ENCODE measurements at regions not wholly inside any gene's neighbourhood (a gene's known extent, or its start where the extent isn't known, plus 50 kb on each side); places are given as distances from the start of the nearest gene placed in this dataset.

DNA sequence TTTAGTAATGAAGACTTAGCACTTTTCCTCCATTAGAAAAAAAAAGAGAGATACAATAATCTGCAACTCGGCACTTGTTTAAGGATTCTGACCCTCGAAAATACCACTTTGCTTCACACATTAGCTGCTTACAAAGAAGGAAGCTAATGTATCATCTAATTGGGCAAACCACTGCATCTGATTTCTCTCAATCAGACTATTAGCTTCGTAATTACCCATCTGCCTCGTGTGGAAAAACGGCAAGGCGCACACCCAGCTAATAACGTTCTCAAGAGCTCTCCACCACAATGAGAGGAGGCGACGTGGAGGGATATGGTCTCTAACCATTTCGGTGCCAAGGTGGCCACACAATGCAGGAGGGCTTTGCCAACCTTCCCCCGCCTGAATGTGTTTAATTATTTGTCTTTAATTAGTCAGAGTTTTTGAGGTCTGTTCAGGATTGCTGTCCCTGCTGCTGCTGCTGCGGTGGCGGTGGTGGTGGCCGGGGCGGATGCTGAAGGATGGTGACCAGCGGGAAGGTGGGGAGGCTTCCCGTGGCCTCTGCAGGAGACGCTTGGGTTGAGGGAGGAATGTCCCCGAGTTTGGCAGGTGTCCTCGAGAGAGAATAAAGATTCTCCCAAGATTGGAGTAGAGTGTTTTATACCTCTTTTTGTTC lies 374.5 kb downstream of the RPS6KC1 start:
- H3K4me3 Mint-ChIP-seq: no peak overlapping the region
- ChIA-PET POLR2A (no interaction called here), CTCF (no interaction called here)
- Histone ChIP-seq H3K9ac (ENCODE audit: low read length) (no peak overlapping the region), H3K9me3 (ENCODE audit: control extremely low read depth in 1 of 3, control insufficient read depth in 2 of 3, insufficient read depth in 1 of 3, low read length in 2 of 3) (peaks cover 0 to 8% (median 0%) of the 10 kb centered on the region in 3 donors), H3K4me1 (ENCODE audit: control insufficient read depth in 2 of 2, insufficient read depth in 2 of 2, low read length in 2 of 2) (no peaks in the 10 kb centered on the region), H3K27me3 (replicated peaks in 1 of 4; ENCODE audit: control extremely low read depth in 1 of 4, control insufficient read depth in 3 of 4, insufficient read depth in 4 of 4, low read length in 3 of 4) (no peaks in the 10 kb centered on the region), H3K4me3 (ENCODE audit: control extremely low read depth in 1 of 5, extremely low read depth in 1 of 5, insufficient read depth in 1 of 5, low read depth in 2 of 5, low read length in 4 of 5) (no peak overlapping the region), H2AFZ (ENCODE audit: insufficient read depth, low read depth, low read length, poor library complexity, severe bottlenecking) (no peak overlapping the region), H3K27ac (ENCODE audit: low read length in 2 of 2) (no peak overlapping the region), H3K4me2 (replicated peaks; ENCODE audit: low read depth, low read length, poor library complexity, severe bottlenecking) (no peak overlapping the region), H4K20me1 (ENCODE audit: control insufficient read depth, insufficient read depth, low read length, poor library complexity, severe bottlenecking) (no peaks in the 10 kb centered on the region), H3K79me2 (ENCODE audit: control insufficient read depth, insufficient read depth, low read length) (no peaks in the 10 kb centered on the region), H3K36me3 (replicated peaks in 1 of 2; ENCODE audit: control extremely low read depth in 1 of 2, control insufficient read depth in 1 of 2, extremely low read depth in 1 of 2, insufficient read depth in 2 of 2, low read length in 1 of 2) (no peaks in the 10 kb centered on the region)
- no peaks in the 10 kb centered on the region for H3K9me3 Mint-ChIP-seq (ENCODE audit: insufficient read depth)
- no peak overlapping the region for H3K27ac Mint-ChIP-seq
- DNase-seq (no peak), ATAC-seq (ENCODE audit: low read depth) (no peak)
- no peaks in the 10 kb centered on the region for H3K4me1 Mint-ChIP-seq
- no peak for TF ChIP-seq EZH2 (IDR thresholded peaks at IDR 0.05; ENCODE audit: borderline replicate concordance, insufficient read depth, low read depth, low read length, poor library complexity, severe bottlenecking)
- TF ChIP-seq, protein P1, sequence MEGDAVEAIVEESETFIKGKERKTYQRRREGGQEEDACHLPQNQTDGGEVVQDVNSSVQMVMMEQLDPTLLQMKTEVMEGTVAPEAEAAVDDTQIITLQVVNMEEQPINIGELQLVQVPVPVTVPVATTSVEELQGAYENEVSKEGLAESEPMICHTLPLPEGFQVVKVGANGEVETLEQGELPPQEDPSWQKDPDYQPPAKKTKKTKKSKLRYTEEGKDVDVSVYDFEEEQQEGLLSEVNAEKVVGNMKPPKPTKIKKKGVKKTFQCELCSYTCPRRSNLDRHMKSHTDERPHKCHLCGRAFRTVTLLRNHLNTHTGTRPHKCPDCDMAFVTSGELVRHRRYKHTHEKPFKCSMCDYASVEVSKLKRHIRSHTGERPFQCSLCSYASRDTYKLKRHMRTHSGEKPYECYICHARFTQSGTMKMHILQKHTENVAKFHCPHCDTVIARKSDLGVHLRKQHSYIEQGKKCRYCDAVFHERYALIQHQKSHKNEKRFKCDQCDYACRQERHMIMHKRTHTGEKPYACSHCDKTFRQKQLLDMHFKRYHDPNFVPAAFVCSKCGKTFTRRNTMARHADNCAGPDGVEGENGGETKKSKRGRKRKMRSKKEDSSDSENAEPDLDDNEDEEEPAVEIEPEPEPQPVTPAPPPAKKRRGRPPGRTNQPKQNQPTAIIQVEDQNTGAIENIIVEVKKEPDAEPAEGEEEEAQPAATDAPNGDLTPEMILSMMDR (IDR thresholded peaks at IDR 0.05): no peak
- H3K27me3 Mint-ChIP-seq: no peaks in the 10 kb centered on the region
- WGBS (ENCODE audit: insufficient coverage): 92% methylated on average over 10 of the region's 20 CpGs
- intact Hi-C loops (cut with micrococcal nuclease): no loop called here

DNA sequence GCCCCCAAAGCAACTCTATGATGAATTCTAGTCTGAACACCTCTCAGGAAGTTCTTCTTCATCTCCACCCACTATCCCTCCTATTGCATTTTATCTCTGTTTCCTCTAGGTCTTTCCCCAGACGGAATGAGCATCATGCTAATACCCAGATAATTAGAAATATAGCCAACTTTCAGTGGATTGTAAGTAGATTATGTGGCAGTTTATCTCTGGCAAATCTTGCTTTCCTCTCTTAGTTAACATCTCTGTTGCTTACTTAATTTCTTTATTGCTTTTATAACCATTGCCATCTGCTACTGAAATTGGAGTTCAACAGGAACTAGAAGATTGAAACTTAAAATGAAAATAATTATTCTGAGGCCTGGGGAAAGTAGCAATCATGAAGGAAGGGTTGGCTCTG lies 378.6 kb downstream of the RPS6KC1 start:
- no peaks in the 10 kb centered on the region for H3K4me1 Mint-ChIP-seq
- whole genome bisulfite sequencing (ENCODE audit: insufficient coverage): no CpG with 5 or more reads among the region's 1 CpG
- no peak for ATAC-seq (ENCODE audit: low read depth)

More for the DNA sequence above, 378.6 kb downstream of the RPS6KC1 start:
- CTCF ChIA-PET: no interaction called here
- Mint-ChIP-seq H3K27me3 (peaks cover 7% of the 10 kb centered on the region), H3K9me3 (ENCODE audit: insufficient read depth) (no peaks in the 10 kb centered on the region), H3K4me3 (no peak overlapping the region), H3K27ac (no peak overlapping the region)
- TF ChIP-seq, protein P1 (IDR thresholded peaks at IDR 0.05): no peak
- no peak for TF ChIP-seq EZH2 (IDR thresholded peaks at IDR 0.05; ENCODE audit: borderline replicate concordance, insufficient read depth, low read depth, low read length, poor library complexity, severe bottlenecking)
- Histone ChIP-seq H3K27me3 (replicated peaks in 1 of 4; ENCODE audit: control extremely low read depth in 1 of 4, control insufficient read depth in 3 of 4, insufficient read depth in 4 of 4, low read length in 3 of 4) (no peaks in the 10 kb centered on the region), H3K4me2 (replicated peaks; ENCODE audit: low read depth, low read length, poor library complexity, severe bottlenecking) (no peak overlapping the region), H3K27ac (ENCODE audit: low read length in 2 of 2) (no peak overlapping the region), H3K79me2 (ENCODE audit: control insufficient read depth, insufficient read depth, low read length) (no peaks in the 10 kb centered on the region), H3K9me3 (ENCODE audit: control extremely low read depth in 1 of 3, control insufficient read depth in 2 of 3, insufficient read depth in 1 of 3, low read length in 2 of 3) (no peaks in the 10 kb centered on the region), H3K4me3 (ENCODE audit: control extremely low read depth in 1 of 5, extremely low read depth in 1 of 5, insufficient read depth in 1 of 5, low read depth in 2 of 5, low read length in 4 of 5) (no peak overlapping the region), H2AFZ (ENCODE audit: insufficient read depth, low read depth, low read length, poor library complexity, severe bottlenecking) (no peak overlapping the region), H3K4me1 (ENCODE audit: control insufficient read depth in 2 of 2, insufficient read depth in 2 of 2, low read length in 2 of 2) (no peaks in the 10 kb centered on the region), H4K20me1 (ENCODE audit: control insufficient read depth, insufficient read depth, low read length, poor library complexity, severe bottlenecking) (no peaks in the 10 kb centered on the region), H3K36me3 (replicated peaks in 1 of 2; ENCODE audit: control extremely low read depth in 1 of 2, control insufficient read depth in 1 of 2, extremely low read depth in 1 of 2, insufficient read depth in 2 of 2, low read length in 1 of 2) (no peaks in the 10 kb centered on the region), H3K9ac (ENCODE audit: low read length) (no peak overlapping the region)
- intact Hi-C loops (cut with micrococcal nuclease): no loop called here
- POLR2A ChIA-PET: no interaction called here
- no peak for DNase-seq

All from B cell (primary cell).